Kidney capillary endothelial cell (primary cell): ENCODE measurements at regions not wholly inside any gene's neighbourhood (a gene's known extent, or its start where the extent isn't known, plus 50 kb on each side); places are given as distances from the start of the nearest gene placed in this dataset.
"Not testable (repeated sequence)": the region's sequence is repeated elsewhere in the genome, so short reads cannot be mapped to it uniquely, and the experiment has no call there.

Experiments used
- DNase-seq: peaks from one replicate; pipeline ENCODE4 v3.0.0-alpha.2; 2018; ENCODE audit warnings: low spot score

GRCh38 chr4:84379917-84380641 lies 119.0 kb downstream of the NKX6-1 start:
- DNase-seq = no peak

GRCh38 chr4:84378983-84379382 lies 120.1 kb downstream of the NKX6-1 start:
- DNase-seq = no peak

- DNase-seq = no peak
Observed at GRCh38 chr4:84378356-84378755, 120.7 kb downstream of the NKX6-1 start.

GRCh38 chr4:84366907-84367306 lies 132.2 kb downstream of the NKX6-1 start:
- no peak for DNase-seq

GRCh38 chr4:84366161-84366560 lies 132.9 kb downstream of the NKX6-1 start:
- no peak for DNase-seq

GRCh38 chr4:84362896-84363655 lies 136.0 kb downstream of the NKX6-1 start:
- no peak for DNase-seq

- DNase-seq = no peak
Observed at GRCh38 chr4:84342161-84342560, 156.9 kb downstream of the NKX6-1 start.

- no peak for DNase-seq
Observed at GRCh38 chr4:84341559-84341958, 157.5 kb downstream of the NKX6-1 start.

GRCh38 chr4:84338367-84338766 lies 160.7 kb downstream of the NKX6-1 start:
- no peak for DNase-seq

GRCh38 chr4:84336964-84337705 lies 162.0 kb downstream of the NKX6-1 start:
- DNase-seq = no peak

- no peak for DNase-seq
Observed at GRCh38 chr4:84327526-84327925, 171.6 kb downstream of the NKX6-1 start.

- DNase-seq = no peak
Observed at GRCh38 chr4:84325625-84326024, 173.5 kb downstream of the NKX6-1 start.

- DNase-seq = no peak
Observed at GRCh38 chr4:84324303-84325245, 174.5 kb downstream of the NKX6-1 start.

GRCh38 chr4:84319124-84319523 lies 180.0 kb downstream of the NKX6-1 start:
- DNase-seq = no peak

- DNase-seq = no peak
Observed at GRCh38 chr4:84317513-84317912, 181.6 kb downstream of the NKX6-1 start.

- DNase-seq = no peak
Observed at GRCh38 chr4:84312426-84313012, 186.6 kb downstream of the NKX6-1 start.

GRCh38 chr4:84309191-84309590 lies 189.9 kb downstream of the NKX6-1 start:
- no peak for DNase-seq

GRCh38 chr4:84298719-84299254 lies 200.3 kb downstream of the NKX6-1 start:
- not testable (repeated sequence) for DNase-seq

GRCh38 chr4:84298023-84298718 lies 200.9 kb downstream of the NKX6-1 start:
- no peak for DNase-seq

GRCh38 chr4:84291969-84292368 lies 207.1 kb downstream of the NKX6-1 start:
- DNase-seq = no peak
